ENCODE measurements at regions not wholly inside any gene's neighbourhood (a gene's known extent, or its start where the extent isn't known, plus 50 kb on each side); places are given as distances from the start of the nearest gene placed in this dataset.

- TF ChIP-seq POLR2A (IDR thresholded peaks at IDR 0.05) (no peak), CTCF (IDR thresholded peaks at IDR 0.05) (no peak)
Measured at GRCh38 chr5:111929261-111929660, 172.3 kb upstream of the NREP start.
